ENCODE measurements at regions not wholly inside any gene's neighbourhood (a gene's known extent, or its start where the extent isn't known, plus 50 kb on each side); places are given as distances from the start of the nearest gene placed in this dataset.
A peak's percentile ranks its signal among the peaks of the same experiment; 100 is the strongest.

GRCh38 chr4:178273168-178273567, 830.9 kb upstream of the AGA start:
- Histone ChIP-seq H3K4me3 (ENCODE audit: insufficient read depth, low read depth, low read length) (no peak overlapping the region), H4K20me1 (ENCODE audit: insufficient read depth, low read length) (no peaks in the 10 kb centered on the region), H3K9me3 (ENCODE audit: control insufficient read depth, insufficient read depth, low read length) (no peaks in the 10 kb centered on the region), H3K27ac (ENCODE audit: insufficient read depth, low read length) (no peak overlapping the region), H4K8ac (ENCODE audit: low read depth in 2 of 2, low read length in 2 of 2) (no peak overlapping the region), H3K14ac (replicated peaks; ENCODE audit: low read depth, low read length) (no peak overlapping the region), H3K4ac (ENCODE audit: low read depth, low read length) (no peak overlapping the region), H3K9ac (ENCODE audit: low read depth, low read length) (no peak overlapping the region), H3K4me1 (ENCODE audit: control insufficient read depth, insufficient read depth, low read length) (no peaks in the 10 kb centered on the region), H3K4me2 (ENCODE audit: low read depth, low read length) (no peak overlapping the region), H4K5ac (ENCODE audit: low read depth, low read length) (no peak overlapping the region), H3K79me1 (ENCODE audit: low read depth in 1 of 2, low read length in 2 of 2) (no peaks in the 10 kb centered on the region), H2BK5ac (ENCODE audit: low read depth, low read length, poor library complexity, severe bottlenecking) (no peak overlapping the region), H3K27me3 (ENCODE audit: control insufficient read depth, insufficient read depth, low read length) (no peaks in the 10 kb centered on the region), H3K9me1 (ENCODE audit: insufficient read depth, low read length) (no peaks in the 10 kb centered on the region), H2AFZ (replicated peaks; ENCODE audit: low read length, poor library complexity) (no peak overlapping the region), H2BK15ac (ENCODE audit: low read depth, low read length) (no peak overlapping the region), H3K36me3 (ENCODE audit: control insufficient read depth, insufficient read depth, low read length) (no peaks in the 10 kb centered on the region), H2BK120ac (ENCODE audit: low read depth, low read length) (no peak overlapping the region), H2BK20ac (ENCODE audit: low read depth, low read length) (no peak overlapping the region), H2AK9ac (replicated peaks; ENCODE audit: low read depth, low read length, poor library complexity) (no peak overlapping the region), H3K18ac (ENCODE audit: low read depth, low read length) (no peak overlapping the region), H2AK5ac (ENCODE audit: low read depth, low read length) (no peak overlapping the region), H4K91ac (ENCODE audit: insufficient read depth, low read depth, low read length) (no peak overlapping the region), H3K23ac (ENCODE audit: low read depth, low read length) (no peak overlapping the region), H3K56ac (ENCODE audit: extremely low read depth, insufficient read depth, low read length) (no peak overlapping the region)
- in situ Hi-C loops (cut with MboI; ENCODE audit: low sequenced_read_pairs), result no loop called here
- no peak for DNase-seq
- ChIA-PET POLR2A (ENCODE audit: unreplicated experiment) (no interaction called here), CTCF (no interaction called here)
- BruUV-seq (replicated peaks), result no TSS peak
- dilution Hi-C loops (cut with HindIII; ENCODE audit: low sequenced_read_pairs, unreplicated experiment), result no loop called here
- intact Hi-C loops (cut with micrococcal nuclease), result no loop called here
- no peak for TF ChIP-seq ELK1 (IDR thresholded peaks at IDR 0.05; ENCODE audit: borderline replicate concordance, low read depth, low read length)
- TF ChIP-seq MAFK (IDR thresholded peaks at IDR 0.05; ENCODE audit: low read depth, low read length), result peak; percentile 54
- no peak for TF ChIP-seq SMC3 (IDR thresholded peaks at IDR 0.05; ENCODE audit: low read depth, low read length)
- 100% methylated on average over 1 of the region's 2 CpGs; no CpG with 5 or more reads in 1 of the 2 experiments for WGBS, 2 experiments (ENCODE audit: extremely low coverage in 2 of 2, insufficient read length in 1 of 2)
- no peak for ATAC-seq (ENCODE audit: low read depth)

Measured in IMR-90 (cell line).